HG02588 (cell line): ENCODE measurements at regions not wholly inside any gene's neighbourhood (a gene's known extent, or its start where the extent isn't known, plus 50 kb on each side); places are given as distances from the start of the nearest gene placed in this dataset.
"Not testable (repeated sequence)": the region's sequence is repeated elsewhere in the genome, so short reads cannot be mapped to it uniquely, and the experiment has no call there.

Source experiments
- ATAC-seq: cut with Tn5 transposase; IDR thresholded peaks from one replicate; pipeline ENCODE4 v1.9.1; 2021; ENCODE audit warnings: mild to moderate bottlenecking, moderate library complexity; ENCODE audit not compliant: unreplicated experiment

GRCh38 chr1:182331387-182331786 is 60.2 kb downstream of the GLUL start:
- no peak for ATAC-seq

DNA sequence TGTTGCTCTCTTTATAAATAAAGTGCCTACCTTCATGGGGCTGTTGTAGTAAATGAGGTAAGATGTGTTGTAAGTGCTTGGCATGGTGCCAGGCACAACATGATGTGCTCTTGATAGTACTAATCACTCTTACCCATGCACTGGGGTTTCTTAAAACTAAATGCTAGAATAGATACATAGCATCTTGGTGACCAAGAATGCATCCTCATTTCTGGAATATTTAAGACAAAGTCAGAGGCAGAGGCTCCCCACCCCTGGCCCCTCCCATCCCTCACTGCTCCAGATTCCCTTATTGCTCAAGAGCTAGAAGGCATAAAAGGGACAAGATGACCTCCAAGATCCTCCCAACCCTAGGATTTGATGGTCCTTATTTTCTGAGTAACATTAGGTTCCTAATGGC is 61.3 kb downstream of the GLUL start:
- no peak for ATAC-seq

DNA sequence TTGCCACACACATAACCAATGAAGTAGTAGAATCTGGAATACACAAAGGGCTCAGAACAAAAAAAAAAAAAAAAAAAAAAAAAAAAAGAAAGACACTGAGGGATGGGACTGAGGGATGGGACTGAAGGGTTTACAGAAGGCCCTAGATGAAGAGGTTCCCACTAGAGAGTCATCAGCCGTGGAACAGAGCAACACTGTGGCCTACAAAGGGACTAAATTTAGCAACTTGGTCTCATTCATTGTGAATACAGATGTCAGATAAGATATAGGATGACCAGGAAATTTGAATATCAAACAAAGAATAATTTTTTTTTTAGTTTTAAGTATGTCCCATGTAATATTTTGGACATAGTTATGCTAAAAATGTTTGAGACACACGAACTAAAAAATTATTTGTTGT is 62.1 kb downstream of the GLUL start:
- no peak for ATAC-seq

GRCh38 chr1:182328591-182328990 is 63.0 kb downstream of the GLUL start:
- no peak for ATAC-seq

- no peak for ATAC-seq
Observed at GRCh38 chr1:182325339-182325738, 66.3 kb downstream of the GLUL start.

GRCh38 chr1:182321532-182321931 is 70.1 kb downstream of the GLUL start:
- not testable (repeated sequence) for ATAC-seq

DNA sequence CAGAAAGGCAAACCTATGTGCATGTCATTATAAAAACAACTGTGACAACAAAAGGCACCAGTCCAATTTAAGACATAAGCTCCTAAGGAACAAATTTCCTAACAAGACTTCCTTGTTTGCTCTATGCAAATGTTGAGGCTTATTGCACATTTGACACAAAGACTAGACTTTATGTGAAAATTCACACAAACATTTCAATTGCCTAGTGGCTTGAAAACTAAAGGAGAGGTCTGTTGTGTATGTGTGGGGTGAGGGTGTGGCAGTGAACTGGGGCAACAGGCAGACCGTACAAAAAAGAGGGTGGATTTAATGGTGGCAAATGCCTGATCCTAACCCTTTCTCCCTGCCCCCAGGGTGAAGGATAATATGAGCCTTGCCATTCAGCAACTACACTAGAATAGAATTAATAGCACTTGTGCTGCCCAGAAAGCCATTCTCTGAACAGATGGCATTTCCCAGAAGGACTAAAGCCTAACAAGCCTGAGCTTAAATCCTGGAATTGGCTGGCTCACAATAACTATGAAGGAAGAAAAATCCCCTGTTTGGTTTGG is 73.9 kb downstream of the GLUL start:
- no peak for ATAC-seq

GRCh38 chr1:182316454-182316853 is 75.1 kb downstream of the GLUL start:
- not testable (repeated sequence) for ATAC-seq

GRCh38 chr1:182315167-182315556 is 76.4 kb downstream of the GLUL start:
- ATAC-seq, result no peak

GRCh38 chr1:182309631-182310351 is 81.8 kb downstream of the GLUL start:
- no peak for ATAC-seq

DNA sequence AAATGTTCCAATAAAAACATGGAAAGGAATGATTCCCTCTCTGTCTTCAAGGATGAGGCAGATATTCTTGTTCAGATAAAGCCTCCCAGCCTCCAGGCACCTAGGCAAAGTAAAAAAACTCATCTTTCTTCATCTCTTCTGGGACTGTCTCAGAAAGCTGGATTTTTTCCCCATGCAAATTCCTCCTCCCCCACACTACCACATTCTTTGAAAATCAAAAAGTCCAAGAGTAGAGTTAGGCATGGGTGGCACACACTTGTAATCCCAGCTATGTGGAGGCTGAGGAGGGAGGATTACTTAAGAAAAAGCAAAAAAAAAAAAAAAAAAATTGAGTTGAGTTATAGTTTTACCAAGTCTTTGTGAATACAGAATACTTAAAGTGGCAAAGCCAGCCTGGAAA is 82.8 kb downstream of the GLUL start:
- no peak for ATAC-seq

DNA sequence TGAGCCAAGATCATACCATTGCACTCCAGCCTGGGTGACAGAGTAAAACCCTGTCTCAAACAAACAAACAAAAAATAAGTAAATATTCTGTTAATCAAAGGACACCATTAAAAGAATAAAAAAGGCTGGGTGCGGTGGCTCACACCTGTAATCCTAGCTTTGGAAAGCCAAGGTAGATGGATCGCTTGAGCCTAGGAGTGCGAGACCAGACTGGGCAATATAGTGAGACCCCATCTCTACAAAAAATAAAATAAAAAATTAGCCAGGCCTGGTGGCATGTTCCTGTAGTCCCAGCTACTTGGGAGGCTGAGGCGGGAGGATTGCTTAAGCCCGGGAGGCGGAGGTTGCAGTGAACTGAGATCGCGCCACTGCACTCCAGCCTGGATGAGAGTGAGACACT is 84.1 kb downstream of the GLUL start:
- not testable (repeated sequence) for ATAC-seq

DNA sequence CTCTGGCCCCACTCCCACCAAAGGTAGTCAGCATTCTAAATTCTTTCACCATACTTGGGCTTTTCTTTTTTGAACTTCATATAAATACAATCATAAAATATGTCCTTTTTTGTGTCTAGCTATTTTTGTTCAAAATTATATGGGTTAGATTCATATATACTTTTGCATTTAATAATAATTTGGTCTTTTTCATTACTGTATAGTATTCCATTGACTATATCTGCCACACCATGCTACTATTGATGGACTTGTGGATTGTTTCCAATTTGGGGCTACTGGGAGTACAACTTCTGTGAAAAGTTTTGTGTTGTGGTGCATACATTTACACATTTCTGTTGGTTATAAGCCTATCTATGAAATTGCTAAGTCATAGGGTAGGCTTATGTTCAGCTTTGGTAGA is 85.7 kb downstream of the GLUL start:
- ATAC-seq, result no peak

DNA sequence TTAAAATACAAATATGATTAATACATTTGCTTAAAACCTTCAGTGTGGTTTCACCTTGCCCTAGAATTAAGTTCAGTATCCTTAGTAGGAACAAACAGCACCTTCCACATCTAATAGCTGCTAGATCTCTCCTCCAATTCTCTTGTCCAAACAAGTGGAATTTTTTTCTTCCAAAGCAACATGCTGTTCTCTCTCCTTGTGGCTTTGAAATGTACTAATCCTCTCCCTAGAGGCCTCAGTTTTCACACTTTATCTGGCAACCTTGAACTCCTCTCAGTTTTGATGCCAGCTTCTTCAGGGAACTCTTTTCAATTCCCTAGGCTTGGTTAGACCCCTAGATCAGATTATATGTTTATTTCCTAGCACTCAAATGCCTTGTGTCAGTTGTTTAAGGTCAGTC is 87.0 kb downstream of the GLUL start:
- no peak for ATAC-seq

GRCh38 chr1:182304218-182304617 is 87.4 kb downstream of the GLUL start:
- no peak for ATAC-seq

- ATAC-seq, result peak; percentile 81
Observed at GRCh38 chr1:182303778-182304177, 87.8 kb downstream of the GLUL start.

DNA sequence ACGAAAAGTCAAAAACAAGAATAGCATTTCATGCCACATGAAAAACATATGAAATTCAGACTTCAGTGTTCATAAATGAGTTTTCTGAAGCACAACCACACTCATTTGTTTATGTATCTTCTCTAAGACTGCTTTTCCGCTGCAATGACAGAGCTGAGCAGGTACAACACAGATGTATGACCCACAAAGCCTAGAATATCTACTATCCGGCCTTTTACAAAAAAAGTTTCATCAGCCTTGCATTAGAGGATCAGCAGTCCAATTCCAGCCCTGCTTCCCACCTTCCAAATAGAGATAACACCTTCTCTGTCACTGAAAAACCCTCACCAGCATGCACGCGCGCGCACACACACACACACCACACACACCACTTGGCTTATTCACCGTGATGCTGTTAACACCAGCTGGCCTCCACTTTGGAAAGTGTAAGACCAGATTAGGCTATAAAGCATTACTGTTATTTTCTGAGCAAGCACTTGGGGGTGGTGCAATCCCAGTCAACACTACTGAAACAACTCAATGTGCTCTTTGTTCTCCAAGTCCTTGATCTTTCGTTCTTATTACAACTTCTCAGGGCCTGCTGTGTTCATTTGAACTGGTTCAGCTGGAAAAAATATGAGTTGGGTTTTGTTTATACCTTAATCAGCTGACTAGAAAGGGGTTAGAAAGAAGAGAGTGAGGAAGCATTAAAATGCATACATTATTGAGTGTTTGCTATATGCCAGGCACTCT is 90.0 kb downstream of the GLUL start:
- no peak for ATAC-seq

GRCh38 chr1:182301026-182301436 is 90.6 kb downstream of the GLUL start:
- ATAC-seq, result no peak

DNA sequence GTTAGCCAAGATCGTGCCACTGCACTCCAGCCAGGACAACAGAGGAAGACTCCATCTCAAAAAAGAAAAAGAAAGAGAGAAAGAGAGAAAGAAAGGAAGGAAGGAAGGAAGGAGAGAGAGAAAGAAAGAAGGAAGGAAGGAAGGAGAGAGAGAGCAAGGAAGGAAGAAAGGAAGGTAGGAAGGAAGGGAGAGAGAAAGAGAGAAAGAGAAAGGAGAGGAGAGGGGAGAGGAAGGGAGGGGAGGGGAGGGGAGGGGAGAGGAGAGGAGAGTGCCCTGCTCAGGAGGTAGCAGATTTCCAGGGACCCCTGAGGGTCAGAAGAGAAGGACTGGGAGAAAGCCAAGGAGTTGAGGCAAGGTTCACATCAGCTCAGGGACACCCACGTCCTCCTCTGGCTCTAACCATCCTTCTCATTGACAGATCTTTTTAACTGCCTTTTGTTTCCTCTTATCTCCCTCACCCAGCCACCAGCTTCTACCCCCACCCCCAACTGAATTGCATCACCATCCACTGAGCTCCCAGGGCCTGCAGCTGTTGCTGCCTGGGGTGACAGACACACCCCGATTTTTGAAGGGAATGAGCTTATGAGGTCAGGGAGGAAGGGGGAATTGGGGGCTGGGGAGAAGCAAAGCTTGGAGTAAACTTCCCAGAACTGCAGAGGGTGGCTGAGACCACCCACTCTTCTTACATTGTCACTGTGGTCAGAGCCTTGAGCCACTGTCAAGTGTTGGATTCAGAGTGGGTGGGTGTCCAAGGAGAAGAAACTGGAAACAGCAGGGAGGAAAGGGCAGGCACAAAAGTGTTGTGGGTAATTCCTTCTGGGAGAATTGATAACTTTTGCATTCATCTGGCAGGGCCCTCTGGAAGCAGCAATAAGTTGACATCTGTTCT is 91.6 kb downstream of the GLUL start:
- no peak for ATAC-seq

DNA sequence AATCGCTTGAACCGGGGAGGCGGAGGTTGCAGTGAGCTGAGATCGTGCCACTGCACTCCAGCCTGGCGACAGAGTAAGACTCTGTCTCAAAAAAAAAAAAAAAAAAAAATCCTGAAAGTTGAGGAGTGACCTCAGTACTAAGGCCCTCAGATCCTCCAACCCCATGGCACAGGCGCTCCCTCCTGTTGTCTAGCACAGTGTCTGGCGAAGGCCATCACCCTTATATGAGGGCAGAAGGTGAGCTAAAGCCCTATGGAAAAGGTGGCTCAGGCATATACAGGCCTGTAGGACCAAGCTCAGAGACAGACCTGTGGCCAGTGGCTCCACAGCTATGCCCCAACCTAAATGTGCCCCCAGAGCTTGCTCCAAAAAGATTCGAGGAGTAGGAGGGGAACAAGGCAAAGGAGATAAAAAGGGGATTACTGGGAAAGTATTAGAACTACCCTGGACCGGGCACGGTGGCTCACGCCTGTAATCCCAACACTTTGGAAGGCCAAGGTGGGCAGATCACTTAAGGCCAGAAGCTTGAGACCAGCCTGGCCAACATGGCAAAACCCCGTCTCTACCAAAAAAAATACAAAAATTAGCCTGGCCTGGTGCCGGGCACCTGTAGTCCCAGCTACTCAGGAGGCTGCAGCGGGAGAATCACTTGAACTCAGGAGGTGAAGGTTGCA is 92.4 kb downstream of the GLUL start:
- not testable (repeated sequence) for ATAC-seq

- no peak for ATAC-seq
Observed at GRCh38 chr1:182297335-182297734, 94.3 kb downstream of the GLUL start.
